ENCODE measurements at regions not wholly inside any gene's neighbourhood (a gene's known extent, or its start where the extent isn't known, plus 50 kb on each side); places are given as distances from the start of the nearest gene placed in this dataset.

DNA sequence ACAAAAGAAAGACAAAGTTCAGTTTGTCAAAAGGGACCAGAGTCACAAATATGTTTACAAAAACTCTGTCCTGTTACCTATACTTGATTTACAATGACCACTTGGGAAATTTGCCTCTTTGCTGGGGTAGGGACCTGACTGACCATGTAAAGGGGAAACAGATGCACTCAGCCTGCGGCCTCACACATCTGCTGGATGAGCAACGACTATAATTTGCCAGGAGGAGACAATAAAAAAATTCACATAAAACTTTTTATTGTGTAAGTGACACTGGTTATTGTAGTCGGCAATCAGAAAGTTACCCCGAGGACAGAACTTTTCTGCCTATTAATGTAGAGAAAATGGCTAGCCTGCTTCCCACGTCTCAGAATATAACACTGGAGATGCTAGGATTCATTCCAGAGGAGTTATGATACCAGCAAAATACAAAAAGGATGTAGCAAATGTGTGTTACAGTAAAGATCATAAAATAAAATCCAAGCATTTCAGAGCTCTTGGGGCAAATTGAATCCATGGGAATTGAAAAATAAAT is 415.4 kb upstream of the SPTLC3 start:
- in situ Hi-C loops (cut with HindIII; ENCODE audit: low pct_unique_long_range_greater_than_20kb, low sequenced_read_pairs): no loop called here
- no peak for DNase-seq (ENCODE audit: low read depth in 1 of 2, low spot score in 1 of 2)

DNA sequence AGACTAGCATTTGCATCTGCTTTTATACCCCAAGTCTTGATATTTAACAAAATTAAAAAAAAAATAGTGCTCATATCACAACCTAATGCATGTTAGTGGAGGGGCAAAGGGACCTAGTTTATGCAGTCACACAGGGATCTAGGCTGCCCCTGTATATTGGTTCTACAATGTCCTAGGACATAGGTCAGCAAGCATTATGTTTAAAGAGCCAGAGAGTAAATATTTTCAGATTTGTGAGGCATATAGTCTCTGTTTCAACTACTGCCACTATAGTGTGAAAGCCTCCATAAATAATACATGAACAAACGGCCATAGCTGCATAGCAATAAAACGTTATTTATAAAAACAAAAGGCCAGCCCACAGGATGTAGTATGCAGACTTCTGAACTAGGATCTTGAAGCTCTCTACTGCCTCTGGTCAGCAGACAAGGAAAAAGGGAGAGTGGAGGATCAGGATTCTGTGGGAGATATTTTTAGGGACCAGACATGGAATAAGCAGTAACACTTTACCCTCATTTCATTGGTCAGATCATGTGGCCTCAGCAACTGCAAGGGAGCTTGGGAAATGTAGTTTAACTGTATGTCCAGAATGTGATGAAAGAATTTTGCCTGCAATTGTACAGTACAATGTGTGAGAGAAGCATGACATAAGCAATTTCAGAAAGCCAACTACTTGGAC is 414.2 kb upstream of the SPTLC3 start:
- TF ChIP-seq JUND (IDR thresholded peaks at IDR 0.05; ENCODE audit: low read depth): no peak
- in situ Hi-C loops (cut with HindIII; ENCODE audit: low pct_unique_long_range_greater_than_20kb, low sequenced_read_pairs): no loop called here
- no peak for DNase-seq (ENCODE audit: low read depth in 1 of 2, low spot score in 1 of 2)

More for the DNA sequence above, 415.4 kb upstream of the SPTLC3 start:
- TF ChIP-seq JUND (IDR thresholded peaks at IDR 0.05; ENCODE audit: low read depth): no peak

GRCh38 chr20:12595841-12596240 is 412.9 kb upstream of the SPTLC3 start:
- in situ Hi-C loops (cut with HindIII; ENCODE audit: low pct_unique_long_range_greater_than_20kb, low sequenced_read_pairs): no loop called here
- no peak for TF ChIP-seq JUND (IDR thresholded peaks at IDR 0.05; ENCODE audit: low read depth)
- no peak for DNase-seq (ENCODE audit: low read depth in 1 of 2, low spot score in 1 of 2)

- TF ChIP-seq JUND (IDR thresholded peaks at IDR 0.05; ENCODE audit: low read depth): no peak
- DNase-seq (ENCODE audit: low read depth in 1 of 2, low spot score in 1 of 2): no peak
- in situ Hi-C loops (cut with HindIII; ENCODE audit: low pct_unique_long_range_greater_than_20kb, low sequenced_read_pairs): no loop called here
Measured at GRCh38 chr20:12596863-12597262, 411.9 kb upstream of the SPTLC3 start.

GRCh38 chr20:12597551-12597950 is 411.2 kb upstream of the SPTLC3 start:
- in situ Hi-C loops (cut with HindIII; ENCODE audit: low pct_unique_long_range_greater_than_20kb, low sequenced_read_pairs): no loop called here
- no peak for DNase-seq (ENCODE audit: low read depth in 1 of 2, low spot score in 1 of 2)
- TF ChIP-seq JUND (IDR thresholded peaks at IDR 0.05; ENCODE audit: low read depth): no peak

GRCh38 chr20:12598894-12599293 is 409.9 kb upstream of the SPTLC3 start:
- no peak for DNase-seq (ENCODE audit: low read depth in 1 of 2, low spot score in 1 of 2)
- no peak for TF ChIP-seq JUND (IDR thresholded peaks at IDR 0.05; ENCODE audit: low read depth)
- in situ Hi-C loops (cut with HindIII; ENCODE audit: low pct_unique_long_range_greater_than_20kb, low sequenced_read_pairs): no loop called here

DNA sequence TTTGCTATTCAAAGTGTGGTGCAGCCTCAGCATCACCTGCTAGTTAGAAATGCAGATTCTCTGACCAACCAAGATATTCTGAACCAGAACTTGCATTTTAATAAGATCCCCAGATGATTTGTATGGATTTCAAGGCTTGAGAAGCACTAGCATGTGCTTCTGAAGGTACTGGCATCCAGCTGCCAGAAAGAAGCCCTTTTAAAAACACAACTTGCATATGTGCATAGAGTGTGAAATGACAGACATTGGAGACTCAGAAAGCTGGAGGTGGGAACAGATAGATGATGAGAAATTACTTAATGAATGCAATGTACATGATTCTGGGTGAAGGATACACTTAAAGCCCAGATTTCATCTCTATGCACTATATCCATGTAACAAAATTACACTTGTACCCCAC is 409.3 kb upstream of the SPTLC3 start:
- no peak for DNase-seq (ENCODE audit: low read depth in 1 of 2, low spot score in 1 of 2)
- TF ChIP-seq JUND (IDR thresholded peaks at IDR 0.05; ENCODE audit: low read depth): no peak
- in situ Hi-C loops (cut with HindIII; ENCODE audit: low pct_unique_long_range_greater_than_20kb, low sequenced_read_pairs): no loop called here

GRCh38 chr20:12605751-12606150 is 403.0 kb upstream of the SPTLC3 start:
- no peak for DNase-seq (ENCODE audit: low read depth in 1 of 2, low spot score in 1 of 2)
- in situ Hi-C loops (cut with HindIII; ENCODE audit: low pct_unique_long_range_greater_than_20kb, low sequenced_read_pairs): no loop called here

DNA sequence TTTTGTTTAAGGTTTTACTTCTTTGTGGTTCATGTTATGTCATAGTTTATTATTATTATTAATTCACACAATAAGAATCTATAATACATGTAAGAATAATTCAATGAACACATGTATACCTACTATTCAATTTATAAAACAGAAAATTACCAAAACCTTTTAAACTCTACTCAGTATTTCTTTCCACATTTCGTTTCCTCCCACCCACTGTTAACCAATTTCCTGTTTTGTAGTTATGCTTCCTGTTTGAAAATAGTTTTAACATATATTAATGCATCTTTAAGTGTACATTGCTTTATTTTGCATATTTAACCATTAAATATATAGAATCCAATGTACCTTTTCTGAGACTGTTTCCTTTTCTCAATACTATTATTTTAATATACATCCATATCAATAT is 397.9 kb upstream of the SPTLC3 start:
- no peak for DNase-seq (ENCODE audit: low read depth in 1 of 2, low spot score in 1 of 2)
- TF ChIP-seq JUND (IDR thresholded peaks at IDR 0.05; ENCODE audit: low read depth): no peak
- in situ Hi-C loops (cut with HindIII; ENCODE audit: low pct_unique_long_range_greater_than_20kb, low sequenced_read_pairs): no loop called here

More at GRCh38 chr20:12605751-12606150, 403.0 kb upstream of the SPTLC3 start:
- no peak for TF ChIP-seq JUND (IDR thresholded peaks at IDR 0.05; ENCODE audit: low read depth)

DNA sequence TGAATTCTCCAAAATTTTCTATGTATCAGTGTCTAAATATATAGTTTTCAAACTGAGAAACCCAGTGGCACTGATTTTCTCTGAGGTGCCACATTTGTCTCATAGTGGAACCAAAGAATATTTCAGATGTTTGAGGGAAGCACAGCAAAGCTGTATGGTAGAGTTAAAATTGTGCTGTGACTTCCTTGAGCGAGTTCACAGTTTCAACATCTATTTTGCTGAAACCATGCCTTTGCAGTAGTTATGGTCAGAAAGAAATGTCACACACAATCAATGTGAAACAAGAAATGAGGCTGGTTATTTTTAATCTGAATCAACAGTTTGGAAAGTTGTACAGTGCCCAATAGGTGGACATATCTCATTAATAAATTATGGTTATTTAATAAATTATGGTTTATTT is 394.0 kb upstream of the SPTLC3 start:
- no peak for TF ChIP-seq JUND (IDR thresholded peaks at IDR 0.05; ENCODE audit: low read depth)
- in situ Hi-C loops (cut with HindIII; ENCODE audit: low pct_unique_long_range_greater_than_20kb, low sequenced_read_pairs): no loop called here
- DNase-seq (ENCODE audit: low read depth in 1 of 2, low spot score in 1 of 2): no peak

DNA sequence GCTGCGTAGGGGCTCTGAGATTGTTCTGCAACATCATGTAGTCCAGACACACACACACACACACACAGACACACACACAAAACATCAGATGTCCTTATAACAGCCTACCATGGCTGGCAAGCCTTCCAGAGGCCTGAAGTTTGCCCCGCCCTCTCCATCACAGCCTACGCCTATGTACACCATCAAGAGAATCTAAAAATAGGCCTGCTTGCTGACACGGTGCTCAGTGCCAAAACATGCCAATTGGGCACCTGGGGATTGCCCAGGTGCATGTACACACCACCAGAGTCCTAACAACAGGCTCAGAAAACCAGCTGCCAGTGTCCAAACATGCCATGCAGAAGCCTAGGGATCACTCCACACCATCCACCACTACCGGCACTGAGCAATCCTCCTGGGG is 391.7 kb upstream of the SPTLC3 start:
- DNase-seq (ENCODE audit: low read depth in 1 of 2, low spot score in 1 of 2): no peak
- no peak for TF ChIP-seq JUND (IDR thresholded peaks at IDR 0.05; ENCODE audit: low read depth)
- in situ Hi-C loops (cut with HindIII; ENCODE audit: low pct_unique_long_range_greater_than_20kb, low sequenced_read_pairs): no loop called here

GRCh38 chr20:12623870-12624269 is 384.9 kb upstream of the SPTLC3 start:
- in situ Hi-C loops (cut with HindIII; ENCODE audit: low pct_unique_long_range_greater_than_20kb, low sequenced_read_pairs): no loop called here
- DNase-seq (ENCODE audit: low read depth in 1 of 2, low spot score in 1 of 2): no peak
- no peak for TF ChIP-seq JUND (IDR thresholded peaks at IDR 0.05; ENCODE audit: low read depth)

GRCh38 chr20:12627485-12627884 is 381.3 kb upstream of the SPTLC3 start:
- in situ Hi-C loops (cut with HindIII; ENCODE audit: low pct_unique_long_range_greater_than_20kb, low sequenced_read_pairs): no loop called here
- no peak for DNase-seq (ENCODE audit: low read depth in 1 of 2, low spot score in 1 of 2)
- TF ChIP-seq JUND (IDR thresholded peaks at IDR 0.05; ENCODE audit: low read depth): no peak
